Suppressor macrophage treated with lipopolysaccharide for 1 hour (primary cell): ENCODE measurements at regions not wholly inside any gene's neighbourhood (a gene's known extent, or its start where the extent isn't known, plus 50 kb on each side); places are given as distances from the start of the nearest gene placed in this dataset.

Experiments used
- DNase-seq, 3 donors: peaks; one replicate each; pipeline ENCODE4 v3.0.0-alpha.2; 2020 to 2022

DNA sequence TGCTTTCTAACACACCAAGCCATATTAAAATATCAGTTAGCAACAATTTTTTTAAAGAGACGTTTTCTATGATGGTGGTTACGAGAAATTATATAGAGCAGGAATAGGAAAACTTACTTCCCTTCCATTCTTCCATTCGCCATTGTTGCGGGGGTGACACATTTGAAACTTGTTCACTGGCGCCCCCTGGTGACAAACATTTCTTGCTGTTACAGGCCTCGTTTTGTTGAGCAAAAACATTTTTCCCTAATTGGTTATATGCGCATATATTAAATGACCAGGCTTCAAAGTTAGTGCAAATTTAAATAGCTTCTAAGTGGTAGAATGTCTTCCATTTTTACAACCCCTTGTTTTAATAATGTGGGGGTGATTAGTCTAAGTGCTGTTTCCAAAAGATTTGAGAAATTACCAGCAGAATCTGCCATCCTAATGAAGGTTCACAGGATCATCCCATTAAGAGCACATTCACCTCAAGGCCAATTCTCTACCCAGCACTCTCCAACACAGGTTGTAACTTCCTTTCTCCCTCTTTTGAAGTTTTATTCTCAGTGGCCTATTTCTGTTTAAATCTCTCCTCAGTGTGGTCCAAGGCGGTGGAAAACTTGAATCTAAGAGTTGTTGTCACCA, 1124.7 kb downstream of the FLRT2 start:
- DNase-seq: peak; percentile 53 to 80 (median 74)

- no peak for DNase-seq
Observed at GRCh38 chr14:86652526-86652925, 1122.6 kb downstream of the FLRT2 start.

DNA sequence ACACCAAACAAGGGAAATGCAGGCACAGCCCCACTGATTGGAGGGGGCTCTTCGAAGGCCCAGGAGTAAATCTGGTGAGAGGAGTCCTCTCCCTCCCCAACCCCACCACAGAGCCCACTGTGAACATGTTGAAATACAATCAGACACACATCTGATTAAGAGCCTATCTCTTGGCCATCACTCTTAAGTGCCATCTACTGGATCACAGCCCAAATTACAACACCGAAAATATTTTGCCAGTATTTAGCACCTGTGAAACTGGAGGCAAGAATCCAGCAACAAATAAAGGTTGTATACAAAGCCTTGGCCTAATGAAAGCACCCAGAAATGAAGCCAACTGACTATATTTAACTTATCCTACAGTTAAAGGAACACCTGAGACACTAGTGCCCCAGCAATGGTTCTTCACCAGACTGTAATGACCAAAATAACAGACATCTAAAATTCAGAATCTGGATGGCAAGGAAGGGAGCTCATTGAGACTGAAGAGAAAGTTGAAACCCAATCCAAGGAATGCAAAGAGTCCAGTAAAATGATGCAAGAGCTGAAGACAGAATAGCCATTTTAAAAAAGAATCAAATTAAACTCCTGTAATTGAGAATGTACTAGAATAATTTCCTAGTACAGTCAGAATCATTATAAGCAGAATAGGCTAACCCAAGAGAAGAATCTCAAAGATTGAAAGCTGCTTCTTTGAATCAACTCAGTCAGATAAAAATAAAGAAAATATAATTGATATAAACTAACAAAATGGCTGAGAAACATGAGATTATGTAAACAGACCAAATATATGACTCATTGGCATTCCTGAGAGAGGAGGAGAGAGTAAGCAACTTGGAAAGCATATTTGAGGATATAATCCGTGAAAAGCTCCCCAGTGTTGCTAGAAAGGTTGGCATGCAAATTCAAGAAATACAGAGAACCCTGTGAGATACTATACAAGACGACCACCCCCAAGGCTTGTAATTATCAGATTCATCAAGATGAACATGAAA, 1117.0 kb downstream of the FLRT2 start:
- DNase-seq: no peak

DNA sequence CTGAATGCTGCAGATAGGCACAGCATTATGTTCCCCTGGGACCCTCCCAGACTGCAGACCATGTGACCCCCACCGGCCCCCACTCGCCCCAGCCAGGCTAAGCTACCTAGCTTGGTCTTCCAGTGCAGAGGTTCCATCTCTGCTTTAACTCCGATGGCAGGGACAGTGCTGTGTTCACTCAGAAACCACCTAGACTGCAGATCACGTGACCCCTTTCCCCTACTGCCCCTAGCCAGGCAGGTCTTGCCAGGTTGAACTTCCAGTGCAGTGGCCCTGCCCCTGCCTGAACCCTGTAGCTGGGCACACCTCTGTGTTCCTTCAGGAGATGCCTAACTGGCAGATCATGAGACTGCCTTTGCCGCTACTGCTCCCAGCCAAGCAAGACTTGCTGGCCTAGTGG, 1116.2 kb downstream of the FLRT2 start:
- no peak for DNase-seq

DNA sequence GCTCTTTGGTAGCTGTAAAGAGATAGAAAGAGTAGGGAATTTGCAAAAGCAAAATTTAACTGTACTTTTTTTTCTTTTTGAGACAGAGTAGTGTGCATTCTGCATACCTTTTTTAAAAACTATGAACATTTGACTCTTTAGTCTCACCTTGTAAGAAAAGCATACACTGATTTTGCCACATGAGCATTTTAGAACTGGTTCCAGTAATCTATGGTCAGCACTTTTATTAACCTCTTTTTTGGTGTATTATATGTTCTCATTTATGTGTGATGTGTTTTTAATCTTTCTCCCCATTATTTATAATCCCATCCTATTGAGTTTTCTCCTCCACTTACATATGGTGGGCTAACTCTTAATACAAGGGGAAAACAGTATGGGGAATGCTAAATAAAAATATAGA, 1111.4 kb downstream of the FLRT2 start:
- DNase-seq: no peak

DNA sequence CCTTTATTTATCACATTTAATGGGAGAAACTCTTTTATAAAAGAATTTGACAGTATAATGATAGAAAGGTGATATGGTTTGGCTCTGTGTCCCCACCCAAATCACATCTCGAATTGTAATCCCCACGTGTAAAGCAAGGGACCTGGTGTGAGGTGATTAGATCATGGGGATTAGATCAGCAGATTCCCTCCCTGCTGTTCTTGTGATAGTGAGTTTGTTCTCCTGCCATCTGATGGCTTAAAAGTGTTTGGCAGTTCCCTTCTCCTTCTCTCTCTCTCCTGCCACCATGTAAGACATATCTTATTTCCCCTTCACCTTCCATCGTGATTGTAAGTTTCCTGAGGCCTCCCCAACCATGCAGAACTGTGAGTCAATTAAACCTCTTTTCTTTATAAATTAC, 1110.3 kb downstream of the FLRT2 start:
- DNase-seq: no peak

GRCh38 chr14:86639666-86640065, 1109.7 kb downstream of the FLRT2 start:
- no peak for DNase-seq

GRCh38 chr14:86639146-86639545, 1109.2 kb downstream of the FLRT2 start:
- DNase-seq: no peak

DNA sequence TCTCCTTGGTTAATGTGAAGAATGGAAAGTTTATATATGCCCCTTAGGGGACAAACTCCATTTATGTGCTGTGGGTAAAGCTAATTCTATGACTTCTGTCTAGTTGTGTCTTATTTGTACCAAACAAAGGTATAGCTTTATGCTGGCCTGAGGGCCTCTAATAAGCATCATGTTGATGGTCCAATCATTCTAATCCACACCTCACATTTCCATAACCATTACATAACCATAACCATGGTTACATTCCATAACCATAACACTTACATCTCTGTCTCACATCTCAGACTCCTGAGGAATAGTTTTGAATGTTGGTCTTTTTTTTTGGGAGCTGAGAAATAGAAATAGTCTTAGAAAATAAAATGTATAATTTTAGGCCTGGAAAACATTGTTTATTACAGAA, 1097.1 kb downstream of the FLRT2 start:
- no peak for DNase-seq

DNA sequence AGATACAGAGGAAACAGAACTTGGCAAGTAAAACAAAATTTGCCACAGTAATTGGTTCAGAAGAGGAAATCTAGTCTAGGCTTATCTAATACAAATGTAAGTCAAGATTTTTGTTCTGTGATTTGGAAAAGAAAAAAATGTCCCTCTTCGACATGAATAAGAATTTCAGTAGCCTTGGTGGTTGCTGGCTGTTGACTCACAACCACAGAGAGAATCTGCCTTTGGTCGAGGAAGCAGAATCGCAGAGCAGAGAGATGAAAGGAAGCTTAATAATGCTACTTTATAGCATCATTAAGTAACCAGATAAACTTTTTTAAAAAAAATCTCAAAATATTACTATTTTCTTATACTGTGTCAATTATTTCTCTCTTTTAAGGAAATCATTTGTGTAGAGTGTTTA, 1096.6 kb downstream of the FLRT2 start:
- DNase-seq: no peak

DNA sequence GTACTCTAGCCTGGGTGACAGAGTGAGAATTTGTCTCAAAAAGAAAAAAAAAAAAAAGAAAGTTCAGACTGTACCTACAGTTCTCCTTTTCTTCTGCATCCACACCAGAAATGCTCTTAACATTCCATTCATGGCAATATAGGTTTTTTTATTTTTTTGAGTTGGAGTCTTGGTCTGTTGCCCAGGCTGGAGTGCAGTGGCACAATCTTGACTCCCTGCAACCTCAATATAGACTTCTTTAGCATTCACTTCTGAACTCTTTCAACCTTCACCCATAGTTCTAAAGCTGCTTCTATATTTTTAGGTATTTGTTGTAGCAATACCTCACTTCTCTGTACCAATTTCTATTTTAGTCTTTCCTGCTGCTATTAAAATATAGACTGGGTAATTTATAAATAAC, 1095.7 kb downstream of the FLRT2 start:
- no peak for DNase-seq

DNA sequence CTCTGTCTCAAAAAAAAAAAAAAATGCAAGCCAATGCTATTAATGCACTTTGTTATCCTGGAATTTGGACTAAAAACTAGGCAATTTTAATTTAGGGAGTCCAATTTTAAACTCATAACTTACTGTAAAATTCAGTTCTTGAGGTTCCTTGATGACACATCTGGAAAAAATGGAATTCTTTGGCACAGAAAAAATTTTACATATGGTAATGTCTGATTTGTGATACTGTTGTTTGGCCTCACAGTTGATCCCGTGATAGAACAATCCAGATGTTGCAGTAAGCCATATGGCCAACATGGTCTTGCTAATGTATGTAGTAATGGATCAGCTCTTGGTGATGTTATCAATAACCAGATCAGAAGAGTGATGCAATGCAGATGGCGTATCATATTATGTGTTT, 1089.8 kb downstream of the FLRT2 start:
- DNase-seq: no peak

- no peak for DNase-seq
Observed at GRCh38 chr14:86613786-86614185, 1083.8 kb downstream of the FLRT2 start.

- no peak for DNase-seq
Observed at GRCh38 chr14:86613126-86613525, 1083.2 kb downstream of the FLRT2 start.

DNA sequence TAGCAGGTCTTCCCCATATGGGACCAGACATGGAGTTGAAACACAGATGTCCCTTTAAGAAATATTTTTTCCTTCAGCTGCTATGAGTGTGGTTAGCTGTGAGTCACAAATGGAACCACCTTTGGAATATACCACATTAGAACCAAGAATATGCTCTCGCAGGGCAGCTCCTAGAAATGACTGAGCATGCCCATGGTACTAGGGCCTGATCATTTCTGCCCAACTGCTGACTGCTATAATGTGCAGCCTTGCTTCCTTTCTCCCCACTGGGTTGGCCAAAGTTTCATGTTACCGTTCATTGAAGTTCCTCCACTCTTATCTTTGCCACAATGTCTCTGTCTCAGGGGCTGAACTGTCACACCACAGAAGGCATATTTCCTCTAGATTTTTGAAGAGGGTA, 1074.6 kb downstream of the FLRT2 start:
- no peak for DNase-seq

DNA sequence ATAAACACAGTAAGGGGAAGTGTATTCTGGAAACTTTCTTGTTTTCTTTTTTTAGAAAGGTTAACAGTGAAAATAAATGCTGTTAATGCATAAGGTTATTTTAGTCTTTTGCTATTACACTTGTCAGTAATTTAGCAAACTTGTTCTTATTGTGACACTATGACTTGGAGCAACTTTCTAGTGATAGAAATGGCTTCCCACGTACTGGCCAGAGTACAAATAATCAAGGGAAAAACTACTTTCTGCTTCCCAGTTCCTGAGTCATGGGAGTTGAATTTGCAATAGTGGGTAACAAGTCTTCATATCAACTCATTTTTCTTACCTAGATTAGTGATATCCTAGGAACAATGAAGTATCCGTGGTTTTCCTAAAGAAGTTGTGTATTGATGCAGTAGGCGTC, 1072.3 kb downstream of the FLRT2 start:
- DNase-seq: no peak

DNA sequence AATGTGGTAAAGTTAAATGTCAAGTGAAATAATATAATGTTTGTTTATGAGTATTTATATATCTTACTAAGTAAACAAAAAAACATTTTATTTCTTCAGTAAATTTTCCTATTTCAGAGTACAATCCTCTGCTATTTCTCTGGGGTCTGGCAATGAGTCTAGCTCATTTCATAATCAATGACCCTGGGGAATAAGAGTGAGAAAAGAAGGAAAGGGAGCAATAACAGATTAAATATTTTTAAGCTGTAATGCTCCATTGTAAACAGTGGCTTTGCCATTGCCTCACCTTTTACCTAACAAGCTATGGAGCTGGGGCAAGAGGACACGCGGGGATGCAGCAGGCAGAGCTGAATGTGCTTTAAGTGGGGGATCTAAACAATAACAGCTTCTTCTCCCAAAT, 1071.9 kb downstream of the FLRT2 start:
- DNase-seq: no peak

- no peak for DNase-seq
Observed at GRCh38 chr14:86597279-86597678, 1067.3 kb downstream of the FLRT2 start.

DNA sequence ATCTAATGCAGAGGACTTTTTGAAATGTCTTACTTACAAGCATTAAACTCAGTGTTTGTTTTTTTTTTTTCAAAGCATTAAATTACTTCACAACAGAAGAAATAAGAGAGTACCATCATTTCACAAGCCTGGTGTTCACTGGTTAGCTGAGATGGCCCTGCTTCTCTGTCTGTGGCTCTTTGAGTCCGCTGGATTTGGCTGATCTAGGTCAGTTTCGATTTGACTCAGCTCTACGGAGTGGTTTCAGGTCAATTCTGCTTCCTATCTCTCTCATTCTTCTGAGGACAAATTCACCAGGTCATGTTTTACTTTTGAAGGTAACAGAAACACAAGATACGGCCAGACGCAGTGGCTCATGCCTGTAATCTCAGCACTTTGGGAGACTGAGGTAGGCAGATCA, 1066.1 kb downstream of the FLRT2 start:
- no peak for DNase-seq

- no peak for DNase-seq
Observed at GRCh38 chr14:86575141-86575540, 1045.2 kb downstream of the FLRT2 start.

DNA sequence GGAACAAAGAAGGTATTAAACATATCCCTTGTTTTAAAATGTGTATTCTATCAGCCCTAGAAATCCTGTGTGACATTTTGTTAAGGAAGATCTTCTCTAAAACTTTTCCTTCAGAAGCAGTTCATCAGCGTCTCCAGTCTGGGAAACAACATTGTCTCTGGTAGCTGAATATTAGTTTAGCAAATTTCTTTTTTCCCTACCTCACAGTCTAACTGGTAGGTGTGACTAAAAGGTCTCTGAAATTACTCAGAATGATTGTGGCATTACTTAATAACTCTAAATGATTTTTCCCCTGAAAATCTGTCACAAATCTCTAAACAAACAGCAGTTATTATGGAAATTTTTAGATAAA, 1044.8 kb downstream of the FLRT2 start:
- DNase-seq: no peak

DNA sequence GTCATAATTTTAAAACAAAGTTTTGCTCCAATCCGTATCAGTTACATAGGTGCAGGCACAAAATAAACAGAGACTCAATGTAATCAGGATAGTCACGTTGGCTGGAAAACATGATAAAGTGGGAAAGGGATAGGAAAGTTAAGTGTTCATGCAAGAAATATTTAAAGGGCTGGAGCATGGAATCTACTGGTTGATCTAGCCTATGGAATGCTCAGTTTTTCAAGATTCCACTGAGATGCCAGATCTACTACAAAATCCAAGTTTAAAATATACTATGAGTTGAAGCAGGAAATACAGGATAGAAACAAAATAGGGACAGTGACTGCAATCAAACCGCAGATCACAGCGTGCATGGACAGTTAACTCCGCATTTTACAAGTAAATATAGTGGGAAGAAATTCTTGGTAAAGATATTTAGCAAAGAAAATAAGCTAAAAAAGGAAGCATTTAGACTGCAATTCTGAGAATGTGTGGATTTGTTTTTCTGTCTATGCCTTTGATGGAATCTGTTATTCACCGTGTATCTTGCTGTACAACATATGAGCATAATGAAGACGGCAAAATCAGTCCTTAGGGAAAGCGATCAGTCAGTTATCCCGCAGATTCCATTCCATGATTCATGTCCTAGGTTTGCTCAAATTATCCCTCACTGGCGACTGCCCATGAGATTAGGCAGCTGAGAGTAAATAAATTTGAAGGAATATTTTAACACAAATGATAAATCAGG, 1044.3 kb downstream of the FLRT2 start:
- DNase-seq: no peak

DNA sequence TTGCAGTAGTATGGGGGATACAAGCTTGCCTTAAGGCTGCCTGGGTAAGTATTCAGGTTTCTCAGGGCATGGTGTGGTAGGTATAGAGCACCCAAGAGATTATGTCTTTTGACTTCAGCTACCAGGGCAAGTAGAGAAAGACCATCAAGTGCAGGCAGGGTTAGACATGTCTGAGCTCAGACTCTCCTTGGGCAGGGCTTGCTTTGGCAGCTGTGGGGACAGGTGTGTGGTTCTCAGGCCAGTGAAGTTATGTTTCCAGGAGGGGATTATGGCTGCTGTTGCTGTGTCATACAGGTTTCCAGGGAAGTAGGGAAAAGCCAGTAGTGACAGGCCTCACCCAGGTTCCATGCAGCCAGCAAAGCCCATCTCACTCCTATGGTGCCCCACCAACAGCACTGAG, 1040.4 kb downstream of the FLRT2 start:
- DNase-seq: no peak

GRCh38 chr14:86543521-86543920, 1013.6 kb downstream of the FLRT2 start:
- no peak for DNase-seq
